ENCODE measurements at regions not wholly inside any gene's neighbourhood (a gene's known extent, or its start where the extent isn't known, plus 50 kb on each side); places are given as distances from the start of the nearest gene placed in this dataset.

DNA sequence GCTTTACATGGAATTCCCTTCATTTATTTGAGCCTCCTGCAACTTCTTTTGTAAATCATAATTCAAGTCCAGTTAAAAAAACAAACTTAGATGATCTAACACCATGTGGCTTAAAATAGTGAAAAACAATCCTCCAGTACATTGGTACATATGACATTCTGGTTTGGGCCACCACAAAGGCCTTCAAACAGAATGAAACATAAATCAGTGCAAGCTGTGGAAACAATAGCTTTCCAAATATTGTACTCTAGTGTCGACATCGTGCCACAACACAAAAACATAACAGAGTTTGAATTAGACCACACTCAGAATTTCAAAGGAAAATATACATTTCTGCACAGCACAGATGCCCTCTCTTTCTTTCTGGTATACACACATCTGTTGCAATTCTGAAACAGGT, 751.3 kb downstream of the SLC6A15 start:
- TF ChIP-seq, protein P1, sequence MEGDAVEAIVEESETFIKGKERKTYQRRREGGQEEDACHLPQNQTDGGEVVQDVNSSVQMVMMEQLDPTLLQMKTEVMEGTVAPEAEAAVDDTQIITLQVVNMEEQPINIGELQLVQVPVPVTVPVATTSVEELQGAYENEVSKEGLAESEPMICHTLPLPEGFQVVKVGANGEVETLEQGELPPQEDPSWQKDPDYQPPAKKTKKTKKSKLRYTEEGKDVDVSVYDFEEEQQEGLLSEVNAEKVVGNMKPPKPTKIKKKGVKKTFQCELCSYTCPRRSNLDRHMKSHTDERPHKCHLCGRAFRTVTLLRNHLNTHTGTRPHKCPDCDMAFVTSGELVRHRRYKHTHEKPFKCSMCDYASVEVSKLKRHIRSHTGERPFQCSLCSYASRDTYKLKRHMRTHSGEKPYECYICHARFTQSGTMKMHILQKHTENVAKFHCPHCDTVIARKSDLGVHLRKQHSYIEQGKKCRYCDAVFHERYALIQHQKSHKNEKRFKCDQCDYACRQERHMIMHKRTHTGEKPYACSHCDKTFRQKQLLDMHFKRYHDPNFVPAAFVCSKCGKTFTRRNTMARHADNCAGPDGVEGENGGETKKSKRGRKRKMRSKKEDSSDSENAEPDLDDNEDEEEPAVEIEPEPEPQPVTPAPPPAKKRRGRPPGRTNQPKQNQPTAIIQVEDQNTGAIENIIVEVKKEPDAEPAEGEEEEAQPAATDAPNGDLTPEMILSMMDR (optimal IDR thresholded peaks at IDR 0.05 in 1 of 3, IDR thresholded peaks at IDR 0.05 in 1 of 3, conservative IDR thresholded peaks at IDR 0.05 in 1 of 3; ENCODE audit: extremely low read depth in 1 of 3, insufficient read depth in 2 of 3, low read length in 3 of 3): no peak
- no peak for TF ChIP-seq EZH2 (IDR thresholded peaks at IDR 0.05; ENCODE audit: low read length)

All from keratinocyte (primary cell).